SH-SY5Y (cell line): ENCODE measurements at regions not wholly inside any gene's neighbourhood (a gene's known extent, or its start where the extent isn't known, plus 50 kb on each side); places are given as distances from the start of the nearest gene placed in this dataset.

Experiments
- GATA2 ChIP-seq: IDR thresholded peaks from 2 replicates; pipeline ENCODE4 v1.6.1; 2011; ENCODE audit warnings: mild to moderate bottlenecking, low read depth, low read length
- GATA3 ChIP-seq: IDR thresholded peaks from 2 replicates; pipeline ENCODE4 v1.6.1; 2011; ENCODE audit warnings: low read depth, mild to moderate bottlenecking, low read length, moderate library complexity

GRCh38 chr2:217051416-217051815, 191.6 kb upstream of the TNP1 start:
- no peak for TF ChIP-seq GATA2
- TF ChIP-seq GATA3: no peak
